SK-N-SH (cell line): ENCODE measurements at regions not wholly inside any gene's neighbourhood (a gene's known extent, or its start where the extent isn't known, plus 50 kb on each side); places are given as distances from the start of the nearest gene placed in this dataset.

Experiments
- CTCF ChIA-PET: fragments of 300-600, 350-600 bp; formaldehyde crosslinking; extraction: SDS; loops from one replicate; lab custom pipeline; 2021; lab: Yijun Ruan, JAX
- POLR2A ChIA-PET: fragments of 350-600 bp; sonication (Branson Sonifier 250); formaldehyde crosslinking; extraction: SDS; loops from one replicate; lab custom pipeline; 2020; ENCODE audit warnings: antibody characterized with exemption, inconsistent platforms; lab: Yijun Ruan, JAX
- DNase-seq: peaks from one replicate; pipeline ENCODE4 v3.0.0; 2012
- H2AFZ ChIP-seq: fragments of 200-600 bp; sonication (generic); 2 replicates; pipeline ENCODE4 v1.8.1; 2016; ENCODE audit warnings: antibody characterized with exemption, mild to moderate bottlenecking, low read depth
- H3F3A ChIP-seq: fragments of 200-600 bp; sonication (generic); replicated peaks from 2 replicates; pipeline ENCODE3; 2016; ENCODE audit warnings: antibody characterized with exemption, mild to moderate bottlenecking; ENCODE audit not compliant: insufficient read depth
- H3K27ac ChIP-seq, 2 experiments: fragments of 200-500 bp in 1 of 2; fragments of 200-600 bp in 1 of 2; sonication (Bioruptor generic) in 1 of 2; sonication (generic), shearing (Covaris generic) in 1 of 2; 2 replicates each; pipeline versions ENCODE4 v1.5.1 to v1.6.1; 2014 to 2016; ENCODE audit warnings: low read depth in 2 of 2, inconsistent platforms in 1 of 2, low read length in 1 of 2, mild to moderate bottlenecking in 1 of 2, mixed read lengths in 1 of 2
- H3K27me3 ChIP-seq: fragments of 200-600 bp; sonication (generic), shearing (Covaris generic); 2 replicates; pipeline ENCODE4 v1.6.1; 2016; ENCODE audit warnings: mixed run types; ENCODE audit not compliant: insufficient read depth
- H3K36me3 ChIP-seq, 2 experiments: fragments of 200-500 bp in 1 of 2; fragments of 200-600 bp in 1 of 2; sonication (Bioruptor generic) in 1 of 2; sonication (generic) in 1 of 2; replicated peaks in 1 of 2; 2 replicates each; pipeline versions ENCODE3 to v1.5.1; 2014 to 2016; ENCODE audit warnings: low read length in 1 of 2, mild to moderate bottlenecking in 1 of 2; ENCODE audit not compliant: insufficient read depth in 2 of 2, control insufficient read depth in 1 of 2
- H3K4me1 ChIP-seq, 2 experiments: fragments of 200-500 bp in 1 of 2; fragments of 200-600 bp in 1 of 2; sonication (Bioruptor generic) in 1 of 2; sonication (generic), shearing (Covaris generic) in 1 of 2; 2 replicates each; pipeline versions ENCODE4 v1.5.1 to v1.6.1; 2014 to 2016; ENCODE audit warnings: low read depth in 1 of 2, low read length in 1 of 2, mixed run types in 1 of 2; ENCODE audit not compliant: insufficient read depth in 2 of 2, control insufficient read depth in 1 of 2
- H3K4me2 ChIP-seq: fragments of 200-600 bp; sonication (generic), shearing (Covaris generic); 2 replicates; pipeline ENCODE4 v1.6.1; 2017; ENCODE audit warnings: mixed run types
- H3K4me3 ChIP-seq, 2 experiments: fragments of 200-500 bp in 1 of 2; fragments of 200-600 bp in 1 of 2; sonication (Bioruptor generic) in 1 of 2; sonication (generic), shearing (Covaris generic) in 1 of 2; 2 replicates each; pipeline versions ENCODE4 v1.5.1 to v1.8.1; 2014 to 2016; ENCODE audit warnings: low read depth in 2 of 2, inconsistent platforms in 1 of 2, low read length in 1 of 2, mild to moderate bottlenecking in 1 of 2, mixed read lengths in 1 of 2, moderate library complexity in 1 of 2
- H3K79me2 ChIP-seq: fragments of 200-600 bp; sonication (generic); 2 replicates; pipeline ENCODE4 v1.8.1; 2017; ENCODE audit warnings: mild to moderate bottlenecking; ENCODE audit not compliant: insufficient read depth
- H3K9ac ChIP-seq: fragments of 200-600 bp; sonication (generic); 2 replicates; pipeline ENCODE4 v1.6.1; 2017; ENCODE audit warnings: mixed run types
- H3K9me2 ChIP-seq: fragments of 200-600 bp; sonication (generic); 2 replicates; pipeline ENCODE4 v1.6.1; 2017; ENCODE audit warnings: mixed run types
- H3K9me3 ChIP-seq: fragments of 200-600 bp; sonication (generic); 2 replicates; pipeline ENCODE4 v1.6.1; 2017; ENCODE audit warnings: mixed run types, mild to moderate bottlenecking, moderate library complexity
- H4K20me1 ChIP-seq: fragments of 200-600 bp; sonication (generic); 2 replicates; pipeline ENCODE4 v1.6.1; 2017; ENCODE audit warnings: mild to moderate bottlenecking, mixed run types; ENCODE audit not compliant: insufficient read depth
- FOXJ3 ChIP-seq: sonication (generic); formaldehyde crosslinking; IDR thresholded peaks from 2 replicates; pipeline ENCODE4 v1.5.1; 2020; ENCODE audit warnings: mild to moderate bottlenecking, missing genetic modification reagents
- FOXM1 ChIP-seq: IDR thresholded peaks from 2 replicates; pipeline ENCODE4 v1.4.0; 2012; ENCODE audit warnings: low read depth, mild to moderate bottlenecking
- GABPA ChIP-seq: IDR thresholded peaks from 2 replicates; pipeline ENCODE4 v1.4.0; 2012; ENCODE audit warnings: low read depth, mild to moderate bottlenecking
- JUND ChIP-seq: IDR thresholded peaks from 2 replicates; pipeline ENCODE4 v1.4.0; 2012
- MEF2A ChIP-seq: IDR thresholded peaks from 2 replicates; pipeline ENCODE4 v1.4.0; 2012; ENCODE audit warnings: low read depth, borderline replicate concordance
- NFIC ChIP-seq: IDR thresholded peaks from 2 replicates; pipeline ENCODE4 v1.4.0; 2012; ENCODE audit warnings: borderline replicate concordance
- PBX3 ChIP-seq: IDR thresholded peaks from 2 replicates; pipeline ENCODE4; 2012
- POLR2AphosphoS5 ChIP-seq: IDR thresholded peaks from 2 replicates; pipeline ENCODE4 v1.6.1; 2012; ENCODE audit warnings: low read depth, low read length
- RXRA ChIP-seq: IDR thresholded peaks from 2 replicates; pipeline ENCODE4 v1.4.0; 2012; ENCODE audit warnings: low read depth, mild to moderate bottlenecking, borderline replicate concordance
- SMC3 ChIP-seq: IDR thresholded peaks from 2 replicates; pipeline ENCODE4 v1.6.1; 2012; ENCODE audit warnings: low read depth, low read length, improper control_type of control experiment
- TAF1 ChIP-seq: IDR thresholded peaks from 2 replicates; pipeline ENCODE4 v1.6.1; 2012; ENCODE audit warnings: low read depth, mild to moderate bottlenecking, low read length, moderate library complexity, borderline replicate concordance
- TCF12 ChIP-seq: IDR thresholded peaks from 2 replicates; pipeline ENCODE4 v1.4.0; 2012
- TEAD4 ChIP-seq: IDR thresholded peaks from 2 replicates; pipeline ENCODE4 v1.4.0; 2012; ENCODE audit warnings: mild to moderate bottlenecking, borderline replicate concordance; ENCODE audit not compliant: insufficient read depth
- WGBS: methylation state at CpG from one replicate; pipeline ENCODE4 v1.1.6; 2017; ENCODE audit warnings: low lambda C conversion rate; 5-methylcytosine and 5-hydroxymethylcytosine counted together
- TF ChIP-seq, protein P1 (sequence below): IDR thresholded peaks from 2 replicates; pipeline ENCODE4 v1.6.1; 2012; ENCODE audit warnings: mild to moderate bottlenecking, low read depth, low read length, moderate library complexity
- TF ChIP-seq, protein P2 (sequence below): fragments of 200-600 bp; sonication (generic); IDR thresholded peaks from 2 replicates; pipeline ENCODE4 v1.6.1; 2017; ENCODE audit warnings: antibody characterized with exemption, mild to moderate bottlenecking, moderate library complexity

DNA sequence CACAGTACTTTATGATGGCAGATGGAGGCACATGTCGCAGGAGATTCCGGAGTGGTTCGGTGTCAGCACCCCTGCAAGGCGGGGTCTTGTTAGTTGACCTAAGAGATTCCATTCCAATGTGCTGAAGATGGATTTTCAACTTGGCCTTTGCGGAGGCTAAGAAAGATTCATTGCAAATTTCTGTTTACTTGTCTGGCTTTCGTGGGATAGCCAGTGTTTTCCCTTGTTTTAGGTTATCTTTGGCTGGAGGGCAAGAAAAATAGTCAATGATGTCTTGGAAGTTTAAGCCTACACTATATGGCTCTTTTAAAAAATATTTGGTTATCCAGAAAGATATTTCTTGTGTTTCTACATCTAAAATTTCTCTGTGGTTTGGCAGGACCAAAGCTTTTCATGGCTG lies 123.6 kb upstream of the PTCH1 start:
- CTCF ChIA-PET: no interaction called here
- Histone ChIP-seq H3K79me2 (no peaks in the 10 kb centered on the region), H3K9ac (no peak overlapping the region)
- no peak for TF ChIP-seq TEAD4
- no peak for TF ChIP-seq TCF12
- TF ChIP-seq RXRA: no peak
- TF ChIP-seq PBX3: no peak
- TF ChIP-seq SMC3: no peak
- TF ChIP-seq, all 33 proteins: peak for 0
- H4K20me1 ChIP-seq: no peaks in the 10 kb centered on the region
- H3K4me1 ChIP-seq: peaks cover 0 to 11% of the 10 kb centered on the region in 2 experiments; a peak in 1 of 4 replicates
- no peak overlapping the region for H3K27ac ChIP-seq
- no peaks in the 10 kb centered on the region for H3K36me3 ChIP-seq
- no peaks in the 10 kb centered on the region for H3K9me3 ChIP-seq
- 65% methylated on average over 6 of the region's 6 CpGs for WGBS
- no peaks in the 10 kb centered on the region for H3F3A ChIP-seq
- no peaks in the 10 kb centered on the region for H3K27me3 ChIP-seq
- H3K9me2 ChIP-seq: no peaks in the 10 kb centered on the region
- POLR2A ChIA-PET: no interaction called here
- no peak for DNase-seq
- H3K4me2 ChIP-seq: no peak overlapping the region
- no peak overlapping the region for H2AFZ ChIP-seq
- H3K4me3 ChIP-seq: no peak overlapping the region

GRCh38 chr9:95635986-95636671 lies 119.4 kb upstream of the PTCH1 start:
- H3K9me2 ChIP-seq: no peaks in the 10 kb centered on the region
- TF ChIP-seq NFIC (no peak), TAF1 (no peak)
- TF ChIP-seq, all 33 proteins: peak for 0
- Histone ChIP-seq H3K4me3 (no peak overlapping the region), H3K27me3 (no peaks in the 10 kb centered on the region), H3K9me3 (no peaks in the 10 kb centered on the region), H2AFZ (no peak overlapping the region), H3K4me1 (peaks cover 0 to 5% of the 10 kb centered on the region in 2 experiments; a peak in 1 of 4 replicates), H3K27ac (no peak overlapping the region), H3K9ac (no peak overlapping the region), H3K79me2 (no peaks in the 10 kb centered on the region), H3K4me2 (no peak overlapping the region), H4K20me1 (no peaks in the 10 kb centered on the region), H3K36me3 (no peaks in the 10 kb centered on the region), H3F3A (no peaks in the 10 kb centered on the region)
- POLR2A ChIA-PET: no interaction called here
- CTCF ChIA-PET: no interaction called here
- 40% methylated on average over 3 of the region's 4 CpGs for WGBS
- DNase-seq: no peak

GRCh38 chr9:95634536-95634935 lies 117.8 kb upstream of the PTCH1 start:
- H3K4me1 ChIP-seq: peaks cover 0 to 5% of the 10 kb centered on the region in 2 experiments; a peak in 1 of 4 replicates
- TF ChIP-seq FOXJ3 (CRISPR knock-in tag): no peak
- TF ChIP-seq GABPA: no peak
- no peak for TF ChIP-seq JUND
- no peak for TF ChIP-seq MEF2A
- TF ChIP-seq, protein P1, sequence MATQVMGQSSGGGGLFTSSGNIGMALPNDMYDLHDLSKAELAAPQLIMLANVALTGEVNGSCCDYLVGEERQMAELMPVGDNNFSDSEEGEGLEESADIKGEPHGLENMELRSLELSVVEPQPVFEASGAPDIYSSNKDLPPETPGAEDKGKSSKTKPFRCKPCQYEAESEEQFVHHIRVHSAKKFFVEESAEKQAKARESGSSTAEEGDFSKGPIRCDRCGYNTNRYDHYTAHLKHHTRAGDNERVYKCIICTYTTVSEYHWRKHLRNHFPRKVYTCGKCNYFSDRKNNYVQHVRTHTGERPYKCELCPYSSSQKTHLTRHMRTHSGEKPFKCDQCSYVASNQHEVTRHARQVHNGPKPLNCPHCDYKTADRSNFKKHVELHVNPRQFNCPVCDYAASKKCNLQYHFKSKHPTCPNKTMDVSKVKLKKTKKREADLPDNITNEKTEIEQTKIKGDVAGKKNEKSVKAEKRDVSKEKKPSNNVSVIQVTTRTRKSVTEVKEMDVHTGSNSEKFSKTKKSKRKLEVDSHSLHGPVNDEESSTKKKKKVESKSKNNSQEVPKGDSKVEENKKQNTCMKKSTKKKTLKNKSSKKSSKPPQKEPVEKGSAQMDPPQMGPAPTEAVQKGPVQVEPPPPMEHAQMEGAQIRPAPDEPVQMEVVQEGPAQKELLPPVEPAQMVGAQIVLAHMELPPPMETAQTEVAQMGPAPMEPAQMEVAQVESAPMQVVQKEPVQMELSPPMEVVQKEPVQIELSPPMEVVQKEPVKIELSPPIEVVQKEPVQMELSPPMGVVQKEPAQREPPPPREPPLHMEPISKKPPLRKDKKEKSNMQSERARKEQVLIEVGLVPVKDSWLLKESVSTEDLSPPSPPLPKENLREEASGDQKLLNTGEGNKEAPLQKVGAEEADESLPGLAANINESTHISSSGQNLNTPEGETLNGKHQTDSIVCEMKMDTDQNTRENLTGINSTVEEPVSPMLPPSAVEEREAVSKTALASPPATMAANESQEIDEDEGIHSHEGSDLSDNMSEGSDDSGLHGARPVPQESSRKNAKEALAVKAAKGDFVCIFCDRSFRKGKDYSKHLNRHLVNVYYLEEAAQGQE: no peak
- no peak for TF ChIP-seq POLR2AphosphoS5
- TF ChIP-seq, protein P2, sequence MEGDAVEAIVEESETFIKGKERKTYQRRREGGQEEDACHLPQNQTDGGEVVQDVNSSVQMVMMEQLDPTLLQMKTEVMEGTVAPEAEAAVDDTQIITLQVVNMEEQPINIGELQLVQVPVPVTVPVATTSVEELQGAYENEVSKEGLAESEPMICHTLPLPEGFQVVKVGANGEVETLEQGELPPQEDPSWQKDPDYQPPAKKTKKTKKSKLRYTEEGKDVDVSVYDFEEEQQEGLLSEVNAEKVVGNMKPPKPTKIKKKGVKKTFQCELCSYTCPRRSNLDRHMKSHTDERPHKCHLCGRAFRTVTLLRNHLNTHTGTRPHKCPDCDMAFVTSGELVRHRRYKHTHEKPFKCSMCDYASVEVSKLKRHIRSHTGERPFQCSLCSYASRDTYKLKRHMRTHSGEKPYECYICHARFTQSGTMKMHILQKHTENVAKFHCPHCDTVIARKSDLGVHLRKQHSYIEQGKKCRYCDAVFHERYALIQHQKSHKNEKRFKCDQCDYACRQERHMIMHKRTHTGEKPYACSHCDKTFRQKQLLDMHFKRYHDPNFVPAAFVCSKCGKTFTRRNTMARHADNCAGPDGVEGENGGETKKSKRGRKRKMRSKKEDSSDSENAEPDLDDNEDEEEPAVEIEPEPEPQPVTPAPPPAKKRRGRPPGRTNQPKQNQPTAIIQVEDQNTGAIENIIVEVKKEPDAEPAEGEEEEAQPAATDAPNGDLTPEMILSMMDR: no peak
- no peak for TF ChIP-seq FOXM1
- no peak for TF ChIP-seq TEAD4
- TF ChIP-seq, all 33 proteins: peak for 0
- H3K27me3 ChIP-seq: no peaks in the 10 kb centered on the region
- H2AFZ ChIP-seq: no peak overlapping the region
- H3K9ac ChIP-seq: no peak overlapping the region
- ChIA-PET CTCF (no interaction called here), POLR2A (no interaction called here)
- H3K9me3 ChIP-seq: no peaks in the 10 kb centered on the region
- H3K4me2 ChIP-seq: no peak overlapping the region
- 67% methylated on average over 5 of the region's 6 CpGs for WGBS
- H3K36me3 ChIP-seq: no peaks in the 10 kb centered on the region
- no peak for DNase-seq
- no peaks in the 10 kb centered on the region for H3K79me2 ChIP-seq
- no peaks in the 10 kb centered on the region for H4K20me1 ChIP-seq
- H3K9me2 ChIP-seq: no peaks in the 10 kb centered on the region
- H3K4me3 ChIP-seq: no peak overlapping the region
- H3F3A ChIP-seq: no peaks in the 10 kb centered on the region
- no peak overlapping the region for H3K27ac ChIP-seq
